IPS-11a (cell line): ENCODE measurements at regions not wholly inside any gene's neighbourhood (a gene's known extent, or its start where the extent isn't known, plus 50 kb on each side); places are given as distances from the start of the nearest gene placed in this dataset.
"Not testable (repeated sequence)": the region's sequence is repeated elsewhere in the genome, so short reads cannot be mapped to it uniquely, and the experiment has no call there.

Source experiments
- H3K4me3 ChIP-seq: one replicate; pipeline ENCODE4 v1.5.1; 2013; ENCODE audit warnings: low read depth, low read length, control low read depth

DNA sequence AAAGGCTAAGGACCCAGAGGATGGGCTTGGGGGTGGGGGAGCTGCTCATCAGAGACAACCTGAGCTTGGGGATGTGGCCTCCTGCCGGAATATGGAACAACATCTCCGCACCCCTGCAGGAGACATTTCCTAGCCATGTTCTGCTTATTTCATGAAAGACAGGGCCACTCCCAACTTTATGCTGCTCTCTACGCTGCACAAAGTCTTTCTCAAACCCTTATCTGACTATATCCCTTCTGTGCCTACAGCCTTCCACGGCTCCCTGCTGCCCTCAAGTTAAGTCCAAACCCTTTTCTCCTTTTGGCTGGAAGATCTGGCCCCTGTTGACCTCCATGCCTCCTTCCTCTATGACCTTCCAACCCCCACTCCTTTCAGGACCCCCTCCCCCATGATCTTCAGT is 562.0 kb downstream of the MN1 start:
- no peak overlapping the region for H3K4me3 ChIP-seq

DNA sequence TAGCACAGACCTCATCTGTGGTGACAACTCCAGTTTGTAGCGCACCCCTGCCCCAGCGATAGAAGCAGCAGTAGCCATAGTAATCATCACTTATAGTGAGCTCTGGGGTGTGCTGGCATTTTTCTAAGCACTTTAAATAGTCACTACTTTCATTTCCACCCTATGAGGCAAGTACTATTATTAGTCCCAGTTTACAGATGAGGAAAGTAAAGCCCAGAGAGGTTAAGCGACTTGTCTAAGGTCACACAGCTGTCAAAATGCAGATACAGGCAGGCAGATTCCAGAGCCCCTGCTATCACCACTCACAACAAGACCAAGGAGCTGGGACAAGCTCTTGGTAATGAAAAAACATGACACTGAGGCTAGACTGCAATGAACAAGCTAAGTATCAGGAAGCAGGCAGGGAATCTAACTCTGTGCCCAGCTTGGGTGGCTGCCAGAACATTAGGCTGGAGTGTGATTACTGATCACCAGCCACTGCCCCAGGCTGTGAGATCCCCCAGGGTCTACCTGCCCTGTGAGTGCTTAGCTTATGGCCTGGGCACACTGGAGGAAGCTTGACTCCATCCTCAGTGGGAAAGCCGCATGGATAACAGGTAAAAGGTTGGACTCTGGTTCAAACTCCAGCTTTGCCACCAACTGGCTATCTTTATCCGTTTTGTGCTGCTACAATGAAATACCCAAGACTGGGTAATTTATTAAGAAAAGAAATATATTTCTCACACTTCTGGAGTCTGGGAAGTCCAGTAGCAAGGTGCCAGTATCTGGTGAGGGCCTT is 561.1 kb downstream of the MN1 start:
- H3K4me3 ChIP-seq, result no peak overlapping the region

DNA sequence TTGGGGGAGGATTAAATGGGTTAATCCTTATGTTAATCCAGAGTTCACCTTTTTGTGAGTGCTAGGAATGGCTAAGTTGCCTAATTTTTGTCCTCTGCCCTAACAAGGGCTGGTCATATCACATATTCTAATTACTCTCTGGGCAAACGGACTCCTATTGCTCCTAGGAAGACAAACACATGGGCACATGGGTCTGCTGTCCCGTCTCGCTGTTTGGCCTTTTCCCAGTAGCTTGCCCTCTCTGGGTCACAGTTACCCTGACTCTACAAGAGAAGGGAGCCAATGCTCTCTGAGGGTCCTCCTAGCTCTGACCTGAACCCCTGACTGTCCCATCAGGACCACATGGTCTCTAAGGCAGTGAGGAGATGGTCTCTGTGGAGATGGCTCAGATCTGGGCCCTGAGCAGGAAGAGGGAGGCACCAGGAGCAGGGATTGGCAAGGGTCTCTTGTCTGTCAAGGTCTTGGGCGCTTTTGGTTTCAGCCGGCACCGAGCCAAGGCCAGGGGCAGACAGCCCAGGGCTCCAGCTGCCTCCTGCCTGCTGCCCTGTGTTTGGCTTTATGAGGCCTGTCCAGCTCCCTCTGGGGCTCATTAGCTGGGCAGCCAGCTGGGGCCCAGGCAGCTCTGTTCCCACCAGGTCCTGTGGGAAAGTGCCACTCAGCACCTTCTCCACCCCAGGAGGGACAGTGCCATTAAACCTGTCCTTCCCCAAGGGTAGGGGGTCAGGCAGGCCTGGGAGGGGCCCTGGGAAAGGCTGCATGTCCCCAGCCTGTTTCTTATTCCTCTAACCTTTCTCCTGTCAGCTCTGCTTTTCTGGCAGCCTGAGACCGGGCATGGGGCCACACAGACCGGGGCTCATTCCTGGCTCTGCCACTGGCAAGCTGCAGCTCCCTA is 559.9 kb downstream of the MN1 start:
- no peak overlapping the region for H3K4me3 ChIP-seq

DNA sequence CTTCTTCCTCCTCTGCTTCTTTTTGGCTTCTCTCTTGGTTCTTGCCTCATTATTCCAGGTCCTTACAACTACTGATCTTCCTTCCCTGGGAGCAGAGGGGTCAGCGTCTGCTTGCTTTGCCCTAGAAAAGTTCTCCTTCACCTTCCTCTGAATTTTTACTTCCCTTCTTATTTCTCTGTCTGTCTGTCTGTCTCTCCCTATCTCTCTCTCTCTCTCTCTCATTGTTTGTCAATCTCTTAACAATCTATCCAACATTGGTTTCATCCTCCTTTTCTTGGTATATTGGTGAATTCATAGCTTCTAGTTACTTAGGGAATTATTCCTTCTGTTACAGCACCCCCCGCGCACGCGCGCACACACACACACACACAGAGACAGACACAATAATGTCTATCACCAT is 559.1 kb downstream of the MN1 start:
- H3K4me3 ChIP-seq, result no peak overlapping the region

DNA sequence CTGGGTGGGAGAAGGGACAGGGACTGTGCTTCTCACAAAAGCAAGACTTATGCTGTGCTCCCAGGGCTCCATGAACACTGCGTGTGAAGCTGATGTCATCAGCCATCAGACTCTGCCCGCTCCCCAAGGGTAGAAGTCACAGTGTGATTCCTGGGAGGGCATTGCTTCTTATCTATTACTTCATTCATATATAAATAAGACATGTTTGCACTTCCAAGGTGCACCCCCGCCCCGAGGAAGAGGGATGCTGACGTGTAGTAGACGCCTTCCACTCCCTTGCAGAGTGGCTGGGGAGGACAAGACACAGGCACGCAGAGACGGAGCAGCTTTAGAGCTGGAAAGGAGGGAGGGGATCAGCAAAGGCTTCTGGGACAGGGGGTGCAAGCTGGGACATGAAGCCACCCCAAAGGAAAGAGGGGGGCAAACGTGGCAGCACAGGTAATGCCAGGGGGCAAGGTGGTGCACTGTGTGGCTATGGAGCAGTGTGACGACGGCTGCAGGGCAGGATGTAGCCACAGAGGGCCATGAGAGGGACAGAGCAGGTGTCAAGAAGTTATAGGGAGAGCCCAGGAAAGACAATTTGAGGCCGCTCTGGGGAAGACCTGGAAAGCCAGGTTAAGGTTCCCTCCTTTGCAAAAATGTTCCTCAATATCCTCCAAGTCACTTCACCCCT is 558.5 kb downstream of the MN1 start:
- no peak overlapping the region for H3K4me3 ChIP-seq

DNA sequence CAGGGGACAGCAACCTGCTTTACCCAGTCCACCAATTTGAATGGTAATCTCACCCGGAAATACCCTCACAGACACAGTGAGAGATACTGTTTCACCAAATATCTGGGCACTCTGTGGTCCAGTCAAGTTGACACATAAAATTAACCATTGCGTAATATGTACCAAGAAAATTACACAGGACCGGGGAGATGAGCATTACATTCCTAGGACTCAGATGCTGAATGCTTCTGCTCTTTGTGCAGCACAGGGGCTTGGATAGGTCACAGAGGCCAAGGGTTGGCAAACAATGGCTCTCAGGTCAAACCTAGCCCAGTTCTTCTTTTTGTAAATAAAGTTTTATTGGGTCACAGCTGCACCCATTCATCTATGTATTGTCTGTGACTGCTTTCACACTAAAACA is 557.2 kb downstream of the MN1 start:
- no peak overlapping the region for H3K4me3 ChIP-seq

DNA sequence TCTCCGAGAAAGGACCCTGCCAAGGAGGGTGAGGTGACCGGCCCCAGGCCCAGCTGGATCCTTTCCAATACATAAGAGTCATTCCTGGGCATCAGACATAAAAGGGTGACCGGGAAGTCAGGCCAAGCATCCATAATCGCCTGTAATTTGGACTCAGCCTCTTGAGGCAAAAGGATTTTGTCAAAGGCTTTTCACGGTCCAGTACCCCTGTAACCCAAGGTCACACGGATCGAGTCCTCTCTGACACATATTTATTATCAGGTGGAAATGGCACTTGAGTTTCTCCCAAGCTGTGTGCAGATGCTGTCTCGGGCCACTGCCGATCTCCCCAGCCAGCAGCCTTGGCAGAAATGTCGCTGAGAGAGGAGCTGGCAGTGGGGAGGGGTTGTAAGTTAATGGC is 556.5 kb downstream of the MN1 start:
- H3K4me3 ChIP-seq, result no peak overlapping the region

DNA sequence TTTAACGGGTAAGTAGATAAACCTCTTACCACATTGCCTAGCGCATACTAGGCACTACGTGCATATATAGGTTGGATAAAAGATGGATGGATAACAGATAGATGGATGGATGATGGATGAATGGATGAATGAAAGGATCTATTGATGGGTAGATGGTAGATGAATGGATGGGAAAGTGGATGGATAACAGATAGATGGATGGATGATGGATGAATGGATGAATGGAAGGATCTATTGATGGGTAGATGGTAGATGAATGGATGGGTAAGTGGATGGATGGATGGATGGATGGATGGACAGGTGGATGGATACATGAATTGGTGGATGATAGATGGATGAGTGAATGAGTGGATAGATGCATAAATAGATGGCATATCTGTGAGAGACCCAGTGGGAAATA is 555.0 kb downstream of the MN1 start:
- no peak overlapping the region for H3K4me3 ChIP-seq

DNA sequence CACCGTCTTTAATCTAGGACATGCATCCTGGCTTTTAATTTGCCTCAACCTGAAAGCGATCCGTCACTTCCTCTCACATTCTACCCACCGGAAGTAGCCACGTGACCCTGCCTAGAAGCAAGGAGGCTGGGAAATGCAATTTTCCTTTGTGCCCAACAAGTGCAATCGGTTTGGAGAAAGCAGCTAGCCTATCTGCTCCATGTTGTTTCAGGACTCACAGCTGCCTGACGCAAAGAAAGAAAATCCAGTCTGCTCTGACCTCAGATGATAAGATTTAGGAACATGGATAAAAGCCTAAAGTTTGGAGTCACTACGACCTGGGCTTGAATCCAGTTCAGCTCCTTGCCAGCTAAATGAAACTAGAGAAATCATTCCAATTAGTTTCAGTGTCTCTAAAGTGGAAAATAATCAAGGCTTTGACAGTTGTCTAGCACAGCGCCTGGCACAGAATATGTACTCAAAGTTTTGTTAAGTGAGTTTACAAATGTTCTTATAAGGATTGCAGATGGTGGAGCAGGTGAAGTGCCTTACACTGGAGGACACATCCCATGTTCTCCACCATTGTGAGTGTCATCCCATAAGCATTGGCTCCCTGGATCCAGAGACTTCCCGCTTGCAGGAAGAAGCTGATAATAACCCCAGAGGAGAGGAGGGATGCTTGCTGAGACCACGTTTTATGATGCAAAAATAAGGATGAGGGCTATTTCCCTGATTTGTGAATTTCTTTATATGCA is 553.7 kb downstream of the MN1 start:
- H3K4me3 ChIP-seq, result no peak overlapping the region

DNA sequence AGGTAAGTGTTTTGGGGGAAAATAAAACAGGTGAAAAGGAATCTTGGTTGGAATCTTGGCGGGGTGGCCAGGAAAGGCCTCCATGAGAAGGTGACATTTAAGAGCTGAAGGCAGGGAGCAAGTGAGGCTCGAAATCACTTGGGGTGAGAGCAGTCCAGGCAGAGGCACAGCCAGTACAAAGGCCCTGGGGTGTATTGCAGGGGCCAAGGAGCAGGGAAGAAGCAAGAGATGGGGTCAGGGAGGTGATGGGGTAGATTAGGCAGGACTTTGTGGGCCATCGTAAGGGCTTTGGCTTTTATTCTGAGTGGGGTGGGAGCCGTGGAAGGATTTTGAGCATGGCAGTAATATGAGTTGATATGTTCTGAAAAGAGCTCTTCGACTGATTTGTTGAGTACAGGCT is 551.1 kb downstream of the MN1 start:
- no peak overlapping the region for H3K4me3 ChIP-seq

DNA sequence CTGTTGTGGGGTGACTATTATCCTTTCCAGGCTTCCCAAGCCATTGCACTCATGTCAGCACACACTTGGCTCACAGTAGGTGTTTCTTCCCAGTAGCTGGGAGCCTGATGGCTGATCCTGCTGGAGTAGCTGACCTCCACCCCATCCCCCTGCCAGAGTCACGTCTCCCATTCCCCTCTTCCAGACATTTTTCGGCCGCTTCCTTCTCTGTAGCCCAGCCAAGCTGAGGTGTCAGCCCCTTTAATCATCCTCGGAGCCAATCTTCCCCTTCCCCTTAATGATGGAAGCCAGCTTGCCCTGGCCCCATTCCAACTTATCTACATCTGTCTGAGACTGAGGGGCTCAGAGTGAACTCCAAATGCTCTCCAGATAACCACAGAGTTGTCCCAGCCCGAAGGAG is 550.7 kb downstream of the MN1 start:
- no peak overlapping the region for H3K4me3 ChIP-seq

DNA sequence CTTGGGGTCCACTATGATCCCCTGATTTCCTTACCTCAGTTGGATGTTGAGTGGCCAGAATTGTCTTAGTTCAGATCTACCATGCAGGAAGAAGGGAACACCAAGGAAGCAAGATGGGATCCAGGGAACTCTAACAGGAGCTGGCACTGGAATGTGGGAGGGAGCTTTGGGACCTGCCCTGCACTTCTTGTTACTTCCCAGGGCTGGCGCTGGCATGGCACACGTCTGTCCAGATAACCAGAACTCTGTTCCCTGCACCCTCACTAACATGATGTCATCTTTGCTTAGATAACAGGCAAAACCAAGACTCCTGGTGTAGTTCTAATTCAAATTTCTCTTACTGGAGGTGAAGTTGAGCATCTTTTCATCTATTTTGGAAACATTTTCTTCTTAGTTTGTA is 550.0 kb downstream of the MN1 start:
- H3K4me3 ChIP-seq, result no peak overlapping the region

DNA sequence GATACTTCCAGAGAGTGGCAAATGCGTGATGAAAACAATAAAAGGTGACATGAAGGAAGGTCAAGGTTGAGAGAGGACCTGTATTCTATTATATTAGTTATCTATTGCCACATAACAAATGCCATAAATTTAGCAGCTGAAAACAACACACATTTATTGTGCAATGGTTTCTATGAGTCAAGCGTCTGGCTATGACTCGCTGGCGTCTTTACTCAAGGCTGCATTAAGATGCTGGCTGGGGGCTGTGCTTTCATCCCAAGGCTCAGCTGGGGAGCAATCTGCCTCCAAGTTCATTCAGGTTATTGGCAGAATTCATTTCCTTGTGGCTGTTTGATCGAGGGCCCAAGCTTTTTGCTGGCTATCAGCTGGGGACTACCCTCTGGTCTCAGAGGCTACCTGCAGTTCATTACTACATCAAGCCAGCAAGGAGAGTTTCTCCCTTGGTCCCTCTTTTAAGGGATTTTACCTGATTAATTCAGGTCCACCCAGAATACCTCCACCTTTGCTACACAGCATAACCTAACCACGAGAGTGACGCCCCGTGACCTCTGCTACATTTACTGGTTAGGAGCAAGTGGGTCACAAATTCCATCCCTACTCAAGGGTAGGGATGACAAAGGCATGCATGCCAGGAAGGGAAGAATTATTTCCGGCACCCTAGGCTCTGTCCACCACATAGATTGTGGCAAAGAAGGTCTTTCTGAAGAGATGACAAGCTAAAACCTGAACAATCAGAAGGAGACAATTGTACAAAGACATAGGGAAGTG is 549.1 kb downstream of the MN1 start:
- no peak overlapping the region for H3K4me3 ChIP-seq

DNA sequence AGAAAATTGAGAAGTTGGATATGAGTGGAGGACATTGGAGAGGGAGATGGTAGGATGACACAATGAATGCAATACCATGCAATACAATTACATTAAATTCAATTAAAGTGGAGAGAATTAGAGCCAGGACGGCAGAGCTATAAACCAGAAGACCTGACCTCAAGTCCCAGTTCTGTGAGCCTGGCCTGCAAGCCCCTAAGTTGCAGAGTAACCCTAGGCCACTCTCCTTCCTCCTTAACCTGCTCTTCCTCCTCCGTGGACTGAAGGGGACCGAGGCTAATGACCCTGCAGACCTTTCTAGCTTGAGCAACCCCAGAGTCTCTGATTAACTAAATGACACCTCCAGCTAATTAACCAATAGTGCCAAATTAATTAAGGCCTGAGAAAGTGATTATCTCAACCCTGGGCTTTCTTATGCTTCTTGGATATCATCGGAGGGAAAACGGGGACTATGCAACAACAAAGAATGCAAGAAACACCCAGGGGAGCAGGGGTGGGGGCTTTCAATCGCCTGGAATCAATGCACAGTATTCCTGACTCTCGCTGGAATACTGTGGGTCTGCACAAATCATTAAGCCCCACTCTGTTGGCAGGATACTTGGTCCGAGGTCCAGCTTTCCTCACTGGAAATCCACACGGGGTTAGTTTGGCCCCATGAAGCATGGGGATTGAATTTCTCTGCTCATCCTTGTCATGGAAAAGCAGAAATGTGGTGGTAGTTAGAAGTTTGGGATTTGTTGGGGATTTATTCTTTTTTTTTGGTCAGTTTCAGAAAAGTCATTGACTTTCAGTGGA is 548.3 kb downstream of the MN1 start:
- H3K4me3 ChIP-seq, result no peak overlapping the region

DNA sequence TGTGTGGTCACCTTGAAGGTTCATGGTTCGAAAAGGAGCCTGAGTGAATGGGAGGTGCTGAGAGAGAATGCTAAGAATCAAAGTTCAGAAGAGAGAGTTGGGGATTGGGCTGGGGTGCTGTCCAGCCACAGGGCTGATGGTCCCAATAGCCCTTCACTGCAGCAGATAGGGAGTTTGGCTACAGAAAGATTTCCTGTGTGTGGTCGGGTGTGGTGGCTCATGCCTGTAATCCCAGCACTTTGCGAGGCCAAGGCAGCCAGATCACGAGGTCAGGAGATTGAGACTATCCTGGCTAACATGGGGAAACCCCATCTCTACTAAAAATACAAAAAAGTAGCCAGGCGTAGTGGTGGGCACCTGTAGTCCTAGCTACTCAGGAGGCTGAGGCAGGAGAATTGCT is 547.5 kb downstream of the MN1 start:
- not testable (repeated sequence) for H3K4me3 ChIP-seq

DNA sequence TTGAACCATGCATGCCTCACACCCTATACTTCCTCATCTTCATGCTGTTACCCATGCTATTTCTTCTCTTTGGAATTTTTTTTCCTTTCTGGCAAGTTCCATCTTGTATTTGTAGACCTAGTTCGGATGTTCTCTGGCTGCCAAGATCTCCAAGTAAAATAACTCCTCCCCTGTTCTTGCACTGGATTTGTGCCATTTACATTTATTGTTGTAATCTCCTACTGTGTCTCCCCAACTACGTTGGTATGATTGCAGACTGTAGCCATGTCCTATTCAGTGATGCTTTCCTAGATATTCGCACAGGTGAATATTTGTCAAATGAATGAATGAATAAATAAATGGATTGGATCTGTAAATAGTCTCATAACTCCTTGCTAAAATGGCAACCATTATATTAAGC is 546.0 kb downstream of the MN1 start:
- H3K4me3 ChIP-seq, result no peak overlapping the region

DNA sequence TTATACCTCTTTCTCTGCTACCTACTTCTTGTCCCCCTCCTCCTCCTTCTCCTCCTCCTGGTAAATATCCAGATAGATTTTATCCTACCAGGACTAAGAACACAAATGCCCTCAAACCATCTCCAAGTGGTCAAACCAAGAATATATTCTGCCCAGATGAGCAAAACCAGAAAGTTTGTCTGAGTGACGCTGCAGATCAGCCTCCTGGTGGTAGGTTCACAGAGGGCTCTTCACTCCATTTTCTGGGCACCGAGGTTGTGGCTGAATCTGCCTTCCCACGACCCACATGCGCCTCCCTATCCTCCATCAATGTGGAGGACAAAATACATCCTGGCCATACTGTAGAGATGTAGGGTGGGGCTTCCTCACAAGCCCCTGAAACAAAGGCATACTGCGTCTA is 543.6 kb downstream of the MN1 start:
- H3K4me3 ChIP-seq, result no peak overlapping the region

DNA sequence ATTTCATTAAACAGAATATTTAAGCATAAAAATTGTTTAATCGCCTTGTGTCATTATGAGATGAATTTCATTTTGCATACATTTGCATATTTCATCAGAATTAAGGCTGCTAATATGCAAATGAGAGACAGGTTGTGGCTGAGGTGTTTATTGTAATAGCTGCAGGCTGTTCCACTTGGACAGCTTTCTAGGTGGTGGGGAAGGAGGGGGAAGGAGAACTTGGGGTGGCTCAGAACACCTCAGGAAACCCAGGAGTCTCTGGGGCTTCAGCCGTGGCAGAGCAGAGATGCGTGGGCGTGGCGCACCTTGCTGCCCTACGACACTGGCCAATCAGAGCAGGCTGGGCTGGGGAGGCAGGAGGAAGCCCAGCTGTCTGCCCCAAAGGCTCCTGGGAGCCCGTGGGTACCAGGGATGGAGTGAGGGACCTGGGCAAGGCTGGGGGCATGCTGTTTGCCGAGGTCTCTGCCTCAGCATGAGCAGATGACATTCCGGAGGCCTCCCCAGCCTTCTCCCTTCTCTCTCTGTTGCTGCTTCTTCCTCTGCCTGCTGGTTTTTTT is 542.9 kb downstream of the MN1 start:
- no peak overlapping the region for H3K4me3 ChIP-seq

DNA sequence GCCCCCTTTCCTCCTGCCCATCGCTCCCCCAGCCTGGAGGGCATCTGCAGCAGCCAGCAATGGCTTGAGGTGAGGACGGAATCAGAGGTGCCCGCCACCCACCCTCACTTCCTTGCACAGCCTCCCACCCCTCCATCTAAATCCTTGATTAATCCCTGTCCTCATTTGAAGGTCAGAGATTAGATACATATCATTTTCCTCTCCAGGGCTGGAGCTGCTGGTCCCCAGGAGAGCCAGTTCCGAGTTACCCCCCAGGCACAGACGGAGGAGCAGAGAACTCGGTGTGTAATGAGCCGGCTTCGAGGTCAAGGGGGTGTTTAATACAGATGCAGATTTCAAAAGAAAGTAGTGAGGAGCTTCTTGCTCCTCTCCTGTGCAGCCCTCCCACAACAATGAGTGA is 542.1 kb downstream of the MN1 start:
- H3K4me3 ChIP-seq, result no peak overlapping the region
